ENCODE measurements at regions not wholly inside any gene's neighbourhood (a gene's known extent, or its start where the extent isn't known, plus 50 kb on each side); places are given as distances from the start of the nearest gene placed in this dataset.

- TF ChIP-seq CTCF (IDR thresholded peaks at IDR 0.05): no peak
- TF ChIP-seq ZFX (IDR thresholded peaks at IDR 0.05; ENCODE audit: borderline replicate concordance): no peak
Measured at GRCh38 chr18:45156946-45157345, 458.3 kb upstream of the SLC14A2 start.

Measured in 22Rv1 (cell line).